ENCODE measurements at regions not wholly inside any gene's neighbourhood (a gene's known extent, or its start where the extent isn't known, plus 50 kb on each side); places are given as distances from the start of the nearest gene placed in this dataset.

DNA sequence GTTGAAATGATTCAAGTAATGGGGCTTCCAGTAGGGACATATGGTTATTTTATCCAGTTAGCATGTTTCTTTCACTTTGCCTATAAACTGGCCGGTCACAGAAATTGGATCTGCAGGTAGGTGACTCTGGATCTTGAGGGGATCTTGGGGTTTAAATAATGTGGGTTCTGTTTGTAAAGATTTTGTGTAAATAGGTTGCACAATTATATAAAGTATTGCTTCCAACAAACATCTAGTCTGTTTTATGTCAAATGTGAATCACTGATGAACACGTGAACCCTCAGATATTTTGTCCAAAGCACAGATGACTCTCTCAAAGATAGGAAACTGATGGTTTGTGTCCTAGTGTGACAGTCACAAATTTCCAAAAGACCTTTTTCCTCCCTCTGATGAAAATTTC lies 98.4 kb downstream of the ZIC5 start:
- CTCF ChIA-PET = no interaction called here
- POLR2A ChIA-PET = no interaction called here
- TF ChIP-seq L3MBTL2 (conservative IDR thresholded peaks at IDR 0.05) = no peak
- TF ChIP-seq BHLHE40 (IDR thresholded peaks at IDR 0.05; ENCODE audit: borderline replicate concordance) = no peak
- TF ChIP-seq CTBP1 (IDR thresholded peaks at IDR 0.05; ENCODE audit: borderline replicate concordance) = no peak
- TF ChIP-seq FOXM1 (IDR thresholded peaks at IDR 0.05; ENCODE audit: borderline replicate concordance) = no peak
- no peak for TF ChIP-seq SP1 (IDR thresholded peaks at IDR 0.05)
- TF ChIP-seq LEF1 (IDR thresholded peaks at IDR 0.05; ENCODE audit: borderline replicate concordance) = no peak
- TF ChIP-seq ELF4 (IDR thresholded peaks at IDR 0.05) = no peak
- TF ChIP-seq SUZ12 (IDR thresholded peaks at IDR 0.05) = no peak
- TF ChIP-seq FOXK2 (IDR thresholded peaks at IDR 0.05) = no peak
- TF ChIP-seq, protein P1, sequence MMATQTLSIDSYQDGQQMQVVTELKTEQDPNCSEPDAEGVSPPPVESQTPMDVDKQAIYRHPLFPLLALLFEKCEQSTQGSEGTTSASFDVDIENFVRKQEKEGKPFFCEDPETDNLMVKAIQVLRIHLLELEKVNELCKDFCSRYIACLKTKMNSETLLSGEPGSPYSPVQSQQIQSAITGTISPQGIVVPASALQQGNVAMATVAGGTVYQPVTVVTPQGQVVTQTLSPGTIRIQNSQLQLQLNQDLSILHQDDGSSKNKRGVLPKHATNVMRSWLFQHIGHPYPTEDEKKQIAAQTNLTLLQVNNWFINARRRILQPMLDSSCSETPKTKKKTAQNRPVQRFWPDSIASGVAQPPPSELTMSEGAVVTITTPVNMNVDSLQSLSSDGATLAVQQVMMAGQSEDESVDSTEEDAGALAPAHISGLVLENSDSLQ (IDR thresholded peaks at IDR 0.05) = no peak
- no peak for TF ChIP-seq NFRKB (IDR thresholded peaks at IDR 0.05)
- no peak for TF ChIP-seq ARNT (IDR thresholded peaks at IDR 0.05)
- no peak for TF ChIP-seq FOXA1 (IDR thresholded peaks at IDR 0.05)
- TF ChIP-seq TARDBP (IDR thresholded peaks at IDR 0.05) = no peak
- TF ChIP-seq HDGF (IDR thresholded peaks at IDR 0.05; ENCODE audit: borderline replicate concordance) = no peak
- DNase-seq (ENCODE audit: extremely low spot score) = no peak

DNA sequence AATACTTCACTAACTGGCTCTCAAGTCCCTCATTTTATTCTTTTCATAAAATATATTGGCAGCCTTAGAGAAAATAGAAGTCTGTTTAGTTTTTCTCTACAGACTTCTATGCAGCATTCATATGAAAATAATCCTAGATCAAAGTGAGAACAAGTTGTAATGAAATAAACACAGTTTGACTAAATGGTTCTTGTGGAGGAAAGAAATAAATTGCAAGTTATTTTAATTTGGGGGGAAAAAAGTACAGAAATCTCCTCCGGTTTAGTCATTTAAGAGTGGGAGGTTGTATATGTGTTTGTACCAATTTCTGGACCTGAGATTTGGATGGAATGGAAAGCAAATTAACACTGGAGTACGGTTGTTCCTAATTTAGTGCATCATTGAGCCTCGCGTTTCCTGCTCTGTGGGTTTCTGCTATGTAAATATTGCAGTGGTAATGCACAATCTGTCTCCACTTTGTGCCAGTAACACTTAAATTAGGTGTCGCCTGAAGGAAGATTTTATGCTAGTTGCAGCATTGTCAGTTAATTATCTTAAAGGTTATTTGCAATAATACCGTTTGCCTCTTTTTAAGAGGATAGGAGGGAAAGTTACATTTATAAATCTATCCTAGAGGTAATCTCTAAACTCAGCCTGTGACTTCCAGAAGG lies 100.2 kb downstream of the ZIC5 start:
- ChIA-PET CTCF (no interaction called here), POLR2A (no interaction called here)
- no peak for TF ChIP-seq LEF1 (IDR thresholded peaks at IDR 0.05; ENCODE audit: borderline replicate concordance)
- no peak for DNase-seq (ENCODE audit: extremely low spot score)

DNA sequence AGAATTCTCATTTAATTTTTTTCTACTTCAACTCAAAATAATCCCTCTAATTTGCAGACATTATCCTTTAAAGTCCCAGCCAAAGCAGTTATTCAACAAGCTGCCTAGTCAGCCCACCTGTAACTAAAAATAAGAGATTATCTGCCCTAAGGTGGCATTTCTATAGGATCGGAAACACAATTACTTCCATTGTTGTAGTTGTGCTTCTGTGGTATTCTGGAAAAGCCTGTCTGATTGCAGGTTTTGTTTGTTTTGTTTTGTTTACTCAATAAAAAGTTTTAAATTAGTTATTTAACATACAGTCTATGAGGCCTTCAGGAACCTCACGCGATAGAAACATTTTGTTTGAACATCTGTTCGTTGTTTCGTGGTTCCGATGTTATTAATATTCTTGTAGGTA lies 101.0 kb downstream of the ZIC5 start:
- TF ChIP-seq BHLHE40 (IDR thresholded peaks at IDR 0.05; ENCODE audit: borderline replicate concordance) (no peak), FOXM1 (IDR thresholded peaks at IDR 0.05; ENCODE audit: borderline replicate concordance) (no peak), ARNT (IDR thresholded peaks at IDR 0.05) (no peak), LEF1 (IDR thresholded peaks at IDR 0.05; ENCODE audit: borderline replicate concordance) (no peak)
- POLR2A ChIA-PET = no interaction called here
- DNase-seq (ENCODE audit: extremely low spot score) = no peak
- CTCF ChIA-PET = no interaction called here

DNA sequence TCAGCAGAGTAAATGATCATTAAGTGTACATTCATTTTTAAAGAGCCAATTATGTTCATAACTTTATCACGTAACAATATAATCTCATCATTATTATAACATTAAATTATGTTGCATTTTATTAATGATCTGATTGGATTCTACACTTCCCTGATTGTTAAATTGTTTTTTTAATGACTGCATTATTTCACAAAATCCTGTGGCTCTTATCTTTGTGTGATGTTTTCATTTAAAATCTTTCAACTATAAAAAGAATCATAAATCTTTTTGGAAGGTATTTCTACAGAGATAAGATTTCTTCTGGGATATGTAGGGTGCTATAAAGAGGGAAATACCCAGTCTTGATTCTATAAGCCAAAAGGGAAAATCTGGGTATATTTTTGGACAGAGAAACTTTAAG lies 101.7 kb downstream of the ZIC5 start:
- no peak for DNase-seq (ENCODE audit: extremely low spot score)
- ChIA-PET CTCF (no interaction called here), POLR2A (no interaction called here)
- TF ChIP-seq FOXM1 (IDR thresholded peaks at IDR 0.05; ENCODE audit: borderline replicate concordance) (no peak), LEF1 (IDR thresholded peaks at IDR 0.05; ENCODE audit: borderline replicate concordance) (no peak), CTBP1 (IDR thresholded peaks at IDR 0.05; ENCODE audit: borderline replicate concordance) (peak; percentile 60; the same call in 1 of the 2 replicates)
- TF ChIP-seq, protein P1 (IDR thresholded peaks at IDR 0.05) = peak; percentile 79

DNA sequence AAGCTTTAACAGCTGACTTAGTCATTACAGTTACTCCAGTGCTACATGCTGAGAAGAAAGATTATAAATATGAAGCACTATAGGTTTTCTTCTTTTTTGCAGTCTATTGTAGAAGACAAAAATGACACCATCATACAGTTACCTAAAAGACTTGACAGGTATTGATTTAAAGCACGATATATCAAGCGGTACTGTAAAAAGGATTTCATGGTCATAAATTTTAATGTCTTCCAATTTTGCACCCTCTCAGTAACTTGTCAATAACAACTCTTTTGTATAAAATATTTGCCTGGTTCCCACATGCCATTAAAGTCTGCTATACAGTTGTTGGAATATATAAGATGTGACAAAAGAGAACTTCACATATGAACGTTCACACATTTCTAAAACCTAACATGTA lies 102.8 kb downstream of the ZIC5 start:
- ChIA-PET CTCF (no interaction called here), POLR2A (no interaction called here)
- TF ChIP-seq ZNF384 (IDR thresholded peaks at IDR 0.05) = no peak
- no peak for TF ChIP-seq SUZ12 (IDR thresholded peaks at IDR 0.05)
- TF ChIP-seq L3MBTL2 (conservative IDR thresholded peaks at IDR 0.05) = no peak
- 0 out of 2 replicates have a peak, but pooled peaks have one; percentile 22 for TF ChIP-seq FOXA1 (IDR thresholded peaks at IDR 0.05)
- TF ChIP-seq SP1 (IDR thresholded peaks at IDR 0.05) = no peak
- peak; percentile 72; the same call in 1 of the 2 replicates for TF ChIP-seq ARNT (IDR thresholded peaks at IDR 0.05)
- no peak for TF ChIP-seq HDGF (IDR thresholded peaks at IDR 0.05; ENCODE audit: borderline replicate concordance)
- TF ChIP-seq, protein P1 (IDR thresholded peaks at IDR 0.05) = peak; percentile 97
- peak; percentile 94 for TF ChIP-seq CTBP1 (IDR thresholded peaks at IDR 0.05; ENCODE audit: borderline replicate concordance)
- no peak for TF ChIP-seq LEF1 (IDR thresholded peaks at IDR 0.05; ENCODE audit: borderline replicate concordance)
- TF ChIP-seq NFRKB (IDR thresholded peaks at IDR 0.05) = no peak
- no peak for TF ChIP-seq FOXK2 (IDR thresholded peaks at IDR 0.05)
- TF ChIP-seq ELF4 (IDR thresholded peaks at IDR 0.05) = no peak
- no peak for TF ChIP-seq BHLHE40 (IDR thresholded peaks at IDR 0.05; ENCODE audit: borderline replicate concordance)
- no peak for TF ChIP-seq FOXM1 (IDR thresholded peaks at IDR 0.05; ENCODE audit: borderline replicate concordance)
- TF ChIP-seq TARDBP (IDR thresholded peaks at IDR 0.05) = no peak
- DNase-seq (ENCODE audit: extremely low spot score) = no peak

DNA sequence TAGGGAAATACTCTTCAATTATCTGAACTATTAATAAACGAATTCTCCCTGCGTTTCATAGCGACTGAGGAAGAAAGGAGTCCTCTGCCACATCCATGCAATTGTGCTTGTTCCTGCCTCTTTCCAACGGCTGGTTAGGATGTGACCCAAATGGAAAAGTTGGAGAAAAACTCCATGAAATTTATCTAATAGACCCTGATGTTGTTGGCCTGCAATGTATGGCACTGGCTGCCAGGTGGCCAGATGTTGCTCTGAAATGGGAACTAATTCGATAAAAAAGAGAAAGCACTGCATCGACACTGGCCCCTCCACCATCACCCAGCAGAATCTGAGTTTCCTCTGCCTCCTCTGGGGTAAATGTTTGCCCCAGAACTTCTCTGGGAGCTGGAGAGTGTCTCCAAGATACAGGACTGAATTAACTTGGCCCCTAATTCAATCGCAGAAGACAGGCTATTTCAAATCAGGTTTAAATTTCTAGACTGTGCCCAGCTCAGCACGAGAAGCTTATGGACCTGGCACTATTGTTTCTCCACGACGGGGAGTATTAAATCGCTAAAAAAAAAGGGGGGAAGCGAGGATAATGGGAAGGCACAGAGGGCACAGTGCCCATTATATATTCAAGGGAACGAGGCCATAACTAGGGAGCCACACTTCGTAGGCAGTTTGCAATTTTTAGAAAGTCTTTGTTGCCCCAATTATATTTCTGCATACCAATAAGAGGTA lies 103.9 kb downstream of the ZIC5 start:
- POLR2A ChIA-PET = interaction anchor here (0.7 kb wide), 1 partner anchor 367 kb away, joined by 3 read pairs; no protein-coding TSS in a partner anchor
- DNase-seq (ENCODE audit: extremely low spot score) = no peak
- CTCF ChIA-PET = no interaction called here
- TF ChIP-seq L3MBTL2 (conservative IDR thresholded peaks at IDR 0.05) (no peak), HDGF (IDR thresholded peaks at IDR 0.05; ENCODE audit: borderline replicate concordance) (no peak), SP1 (IDR thresholded peaks at IDR 0.05) (no peak), SUZ12 (IDR thresholded peaks at IDR 0.05) (no peak), FOXM1 (IDR thresholded peaks at IDR 0.05; ENCODE audit: borderline replicate concordance) (no peak), ARNT (IDR thresholded peaks at IDR 0.05) (no peak), TARDBP (IDR thresholded peaks at IDR 0.05) (no peak), NFRKB (IDR thresholded peaks at IDR 0.05) (no peak)
- TF ChIP-seq, protein P1 (IDR thresholded peaks at IDR 0.05) = no peak

Data from HEK293T (cell line).